Activated B cell treated with CpG ODN at 0.5 μM for 24 hours (primary cell): ENCODE measurements at regions not wholly inside any gene's neighbourhood (a gene's known extent, or its start where the extent isn't known, plus 50 kb on each side); places are given as distances from the start of the nearest gene placed in this dataset.
"Not testable (repeated sequence)": the region's sequence is repeated elsewhere in the genome, so short reads cannot be mapped to it uniquely, and the experiment has no call there.

Experiments used
- ATAC-seq: fragments of 200-7000 bp; cut with Tn5 transposase; one replicate; pipeline ENCODE4 v1.10.0; 2021; ENCODE audit warnings: low read depth, mild to moderate bottlenecking, moderate library complexity
- CTCF ChIA-PET: fragments of 350-600 bp; sonication (Branson Sonifier 250); formaldehyde crosslinking; loops from one replicate; lab custom pipeline; 2021; ENCODE audit warnings: antibody characterized with exemption; lab: Charles Lee
- POLR2A ChIA-PET: fragments of 350-600 bp; sonication (Branson Sonifier 250); formaldehyde crosslinking; loops from one replicate; lab custom pipeline; 2021; ENCODE audit warnings: antibody characterized with exemption; lab: Charles Lee
- DNase-seq: peaks from one replicate; pipeline ENCODE4 v3.0.0; 2022
- H3K27ac Mint-ChIP-seq: one replicate; pipeline ENCODE4 v1.8.0; 2020; ENCODE audit warnings: mixed read lengths
- H3K27me3 Mint-ChIP-seq: one replicate; pipeline ENCODE4 v1.8.0; 2021; ENCODE audit warnings: mixed read lengths
- H3K36me3 Mint-ChIP-seq: one replicate; pipeline ENCODE4 v1.8.0; 2021; ENCODE audit warnings: low read depth, mixed read lengths
- H3K4me1 Mint-ChIP-seq: one replicate; pipeline ENCODE4 v1.8.0; 2021; ENCODE audit warnings: mixed read lengths
- H3K4me3 Mint-ChIP-seq: one replicate; pipeline ENCODE4 v1.8.0; 2020; ENCODE audit warnings: mild to moderate bottlenecking, mixed read lengths
- H3K9me3 Mint-ChIP-seq: one replicate; pipeline ENCODE4 v1.8.0; 2020; ENCODE audit warnings: mixed read lengths
- intact Hi-C: fragments of 100-400 bp; cut with micrococcal nuclease; formaldehyde crosslinking; loops from one replicate; pipeline ENCODE4 v1.15.1; 2024
- TF ChIP-seq, protein P1 (sequence below): fragments of 200-600 bp; IDR thresholded peaks from one replicate; pipeline ENCODE4 v1.8.0; 2022; ENCODE audit warnings: antibody characterized with exemption, mild to moderate bottlenecking

DNA sequence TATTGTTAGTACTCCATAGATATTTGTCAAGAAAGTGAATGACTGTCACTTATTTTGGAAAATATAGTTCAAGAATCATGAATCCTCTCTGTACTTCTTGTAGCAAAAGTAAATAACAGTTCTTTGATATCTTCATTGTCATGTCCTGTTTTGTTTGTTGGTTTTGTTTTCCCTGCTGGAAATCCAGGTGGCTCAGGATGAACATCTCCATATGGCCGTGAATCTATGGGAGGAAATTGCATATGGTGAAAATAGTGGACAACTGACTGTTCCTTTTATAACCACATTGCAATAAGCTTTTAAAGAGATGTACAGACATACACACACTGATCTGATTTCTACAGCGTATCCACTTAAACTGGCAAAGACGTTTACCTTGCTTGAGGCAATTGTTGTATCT, 637.0 kb upstream of the RBFOX1 start:
- H3K9me3 Mint-ChIP-seq = peaks cover 2% of the 10 kb centered on the region
- DNase-seq = no peak
- CTCF ChIA-PET = no interaction called here
- H3K36me3 Mint-ChIP-seq = no peaks in the 10 kb centered on the region
- no peak overlapping the region for H3K4me3 Mint-ChIP-seq
- POLR2A ChIA-PET = no interaction called here
- no peaks in the 10 kb centered on the region for H3K27me3 Mint-ChIP-seq
- H3K27ac Mint-ChIP-seq = no peak overlapping the region
- H3K4me1 Mint-ChIP-seq = no peaks in the 10 kb centered on the region
- TF ChIP-seq, protein P1, sequence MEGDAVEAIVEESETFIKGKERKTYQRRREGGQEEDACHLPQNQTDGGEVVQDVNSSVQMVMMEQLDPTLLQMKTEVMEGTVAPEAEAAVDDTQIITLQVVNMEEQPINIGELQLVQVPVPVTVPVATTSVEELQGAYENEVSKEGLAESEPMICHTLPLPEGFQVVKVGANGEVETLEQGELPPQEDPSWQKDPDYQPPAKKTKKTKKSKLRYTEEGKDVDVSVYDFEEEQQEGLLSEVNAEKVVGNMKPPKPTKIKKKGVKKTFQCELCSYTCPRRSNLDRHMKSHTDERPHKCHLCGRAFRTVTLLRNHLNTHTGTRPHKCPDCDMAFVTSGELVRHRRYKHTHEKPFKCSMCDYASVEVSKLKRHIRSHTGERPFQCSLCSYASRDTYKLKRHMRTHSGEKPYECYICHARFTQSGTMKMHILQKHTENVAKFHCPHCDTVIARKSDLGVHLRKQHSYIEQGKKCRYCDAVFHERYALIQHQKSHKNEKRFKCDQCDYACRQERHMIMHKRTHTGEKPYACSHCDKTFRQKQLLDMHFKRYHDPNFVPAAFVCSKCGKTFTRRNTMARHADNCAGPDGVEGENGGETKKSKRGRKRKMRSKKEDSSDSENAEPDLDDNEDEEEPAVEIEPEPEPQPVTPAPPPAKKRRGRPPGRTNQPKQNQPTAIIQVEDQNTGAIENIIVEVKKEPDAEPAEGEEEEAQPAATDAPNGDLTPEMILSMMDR = no peak
- no peak for ATAC-seq
- intact Hi-C loops = no loop called here

DNA sequence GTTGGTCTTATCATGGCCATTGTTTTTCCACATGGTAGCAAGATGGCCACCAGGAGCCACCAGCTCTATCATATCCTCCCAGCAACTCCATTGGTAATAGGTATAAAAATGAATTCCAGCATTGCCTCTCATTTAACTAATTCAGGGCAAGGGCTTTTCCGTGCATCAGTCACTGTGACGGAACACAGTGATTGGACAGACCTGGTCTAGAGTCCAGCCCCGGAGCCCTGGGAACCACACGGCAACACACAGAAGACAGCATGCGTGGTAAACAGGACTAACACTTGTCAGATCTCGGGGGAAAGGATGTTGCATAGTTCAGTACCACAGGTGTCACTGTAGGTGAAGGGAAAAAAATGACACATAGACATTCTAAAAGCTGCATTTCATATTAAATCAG, 638.0 kb upstream of the RBFOX1 start:
- DNase-seq (no peak), ATAC-seq (no peak)
- H3K9me3 Mint-ChIP-seq = peaks cover 2% of the 10 kb centered on the region
- no peak overlapping the region for H3K4me3 Mint-ChIP-seq
- no peaks in the 10 kb centered on the region for H3K27me3 Mint-ChIP-seq
- H3K4me1 Mint-ChIP-seq = no peaks in the 10 kb centered on the region
- H3K36me3 Mint-ChIP-seq = no peaks in the 10 kb centered on the region
- ChIA-PET CTCF (no interaction called here), POLR2A (no interaction called here)
- no peak overlapping the region for H3K27ac Mint-ChIP-seq
- intact Hi-C loops = no loop called here
- TF ChIP-seq, protein P1 = no peak

DNA sequence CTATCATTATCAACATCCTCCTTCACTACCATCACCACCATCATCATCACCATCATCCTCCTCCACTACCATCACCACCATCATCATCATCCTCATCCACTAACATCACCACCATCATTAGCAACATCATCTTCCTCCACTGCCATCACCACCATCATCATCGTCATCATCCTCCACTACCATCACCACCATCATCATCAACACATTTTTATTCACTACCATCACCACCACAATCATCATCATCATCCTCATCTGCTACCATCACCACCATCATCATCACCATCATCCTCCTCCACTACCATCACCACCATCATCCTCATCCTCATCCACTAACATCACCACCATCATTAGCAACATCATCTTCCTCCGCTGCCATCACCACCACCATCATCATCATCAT, 639.2 kb upstream of the RBFOX1 start:
- ATAC-seq, H3K27ac Mint-ChIP-seq, H3K9me3 Mint-ChIP-seq, H3K4me3 Mint-ChIP-seq, H3K36me3 Mint-ChIP-seq, DNase-seq, CTCF ChIA-PET, intact Hi-C loops, POLR2A ChIA-PET, H3K4me1 Mint-ChIP-seq, H3K27me3 Mint-ChIP-seq: not testable (repeated sequence)

DNA sequence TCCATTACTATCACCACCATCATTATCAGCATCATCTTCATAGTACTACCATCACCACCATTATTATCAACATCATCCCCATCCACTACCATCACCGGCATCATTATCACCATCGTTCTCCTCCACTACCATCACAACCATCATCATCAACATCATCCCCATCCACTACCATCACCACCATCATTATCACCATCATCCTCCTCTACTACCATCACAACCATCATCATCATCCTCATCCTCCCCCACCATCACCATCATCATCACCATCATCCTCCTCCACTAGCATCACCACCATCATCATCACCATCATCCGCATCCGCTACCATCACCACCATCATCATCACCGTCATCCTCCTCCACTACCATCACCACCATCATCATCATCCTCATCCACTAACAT, 639.8 kb upstream of the RBFOX1 start:
- CTCF ChIA-PET = no interaction called here

DNA sequence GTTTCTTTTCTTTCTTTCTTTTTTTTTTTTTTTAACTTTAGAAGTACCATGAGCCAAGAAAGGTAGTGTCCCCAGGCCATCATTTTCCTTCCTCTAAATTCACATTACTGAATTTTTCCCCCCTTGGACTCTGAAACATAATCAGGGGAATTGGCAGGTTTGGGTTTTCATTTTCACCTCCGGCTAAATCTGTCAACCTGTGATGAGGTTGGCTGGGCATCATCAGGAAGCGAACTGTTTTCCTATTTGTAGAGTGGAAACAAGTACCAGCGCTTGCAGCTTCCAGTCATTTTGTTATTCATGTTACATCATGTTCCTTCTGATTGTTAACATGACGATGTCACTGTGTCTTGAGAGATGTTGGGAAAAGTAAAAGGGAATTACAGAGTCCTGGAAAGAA, 641.9 kb upstream of the RBFOX1 start:
- intact Hi-C loops = no loop called here
- Mint-ChIP-seq H3K27ac (no peak overlapping the region), H3K27me3 (no peaks in the 10 kb centered on the region), H3K9me3 (peaks cover 4% of the 10 kb centered on the region), H3K4me1 (no peaks in the 10 kb centered on the region), H3K4me3 (no peak overlapping the region), H3K36me3 (no peaks in the 10 kb centered on the region)
- ATAC-seq (no peak), DNase-seq (no peak)
- ChIA-PET POLR2A (no interaction called here), CTCF (no interaction called here)
- TF ChIP-seq, protein P1 = no peak

More for the DNA sequence above, 639.8 kb upstream of the RBFOX1 start:
- DNase-seq (no peak), ATAC-seq (no peak)
- H3K27me3 Mint-ChIP-seq = no peaks in the 10 kb centered on the region
- no peaks in the 10 kb centered on the region for H3K9me3 Mint-ChIP-seq
- POLR2A ChIA-PET = no interaction called here
- TF ChIP-seq, protein P1 = no peak
- no peak overlapping the region for H3K27ac Mint-ChIP-seq
- H3K36me3 Mint-ChIP-seq = no peaks in the 10 kb centered on the region
- intact Hi-C loops = no loop called here
- H3K4me1 Mint-ChIP-seq = no peaks in the 10 kb centered on the region
- H3K4me3 Mint-ChIP-seq = no peak overlapping the region

DNA sequence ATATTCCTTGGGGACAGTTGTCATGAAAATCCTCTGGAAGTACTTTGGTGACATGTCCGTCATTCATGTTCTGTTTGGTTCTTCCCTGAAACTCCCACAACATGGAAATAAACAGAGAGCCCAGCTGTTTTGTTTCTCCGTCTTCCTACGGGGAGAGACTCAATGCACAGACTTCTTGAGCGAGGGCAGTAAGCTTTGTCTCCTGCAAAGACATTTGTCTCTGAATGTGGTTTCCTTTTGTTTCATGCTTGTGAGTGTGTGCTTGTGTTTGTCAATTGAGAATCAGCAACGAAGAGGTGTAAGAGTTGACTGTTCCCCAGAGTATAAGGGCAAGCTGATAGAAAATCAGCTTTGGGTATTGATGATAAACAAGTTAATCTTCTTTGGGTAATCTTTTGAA, 643.0 kb upstream of the RBFOX1 start:
- POLR2A ChIA-PET = no interaction called here
- no peaks in the 10 kb centered on the region for H3K36me3 Mint-ChIP-seq
- H3K4me1 Mint-ChIP-seq = no peaks in the 10 kb centered on the region
- DNase-seq = no peak
- CTCF ChIA-PET = no interaction called here
- peaks cover 4% of the 10 kb centered on the region for H3K9me3 Mint-ChIP-seq
- intact Hi-C loops = loop anchor here (10.0 kb wide), 1 partner anchor 1485 kb away; no protein-coding TSS in a partner anchor
- no peak overlapping the region for H3K4me3 Mint-ChIP-seq
- no peaks in the 10 kb centered on the region for H3K27me3 Mint-ChIP-seq
- no peak for ATAC-seq
- TF ChIP-seq, protein P1 = no peak
- no peak overlapping the region for H3K27ac Mint-ChIP-seq
